ENCODE measurements at regions not wholly inside any gene's neighbourhood (a gene's known extent, or its start where the extent isn't known, plus 50 kb on each side); places are given as distances from the start of the nearest gene placed in this dataset.

GRCh38 chr20:12893653-12894052 is 115.1 kb upstream of the SPTLC3 start:
- TF ChIP-seq CTCF (IDR thresholded peaks at IDR 0.05; ENCODE audit: low read depth, low read length, missing input control) (no peak), SP1 (IDR thresholded peaks at IDR 0.05) (no peak), RAD21 (IDR thresholded peaks at IDR 0.05) (no peak), GABPA (IDR thresholded peaks at IDR 0.05 in 1 of 2, conservative IDR thresholded peaks at IDR 0.05 in 1 of 2) (no peak), TAF1 (conservative IDR thresholded peaks at IDR 0.05) (no peak), ZBTB33 (IDR thresholded peaks at IDR 0.05) (no peak), RXRA (IDR thresholded peaks at IDR 0.05) (no peak), JUND (IDR thresholded peaks at IDR 0.05) (no peak)
